ENCODE measurements at regions not wholly inside any gene's neighbourhood (a gene's known extent, or its start where the extent isn't known, plus 50 kb on each side); places are given as distances from the start of the nearest gene placed in this dataset.

GRCh38 chr4:132266374-132266773 is 882.7 kb upstream of the PCDH10 start:
- no peak for TF ChIP-seq ZNF274 (IDR thresholded peaks at IDR 0.05; ENCODE audit: low read depth, low read length)
- H3K4me3 ChIP-seq (ENCODE audit: low read length), result no peak overlapping the region

GRCh38 chr4:132267321-132267720 is 881.8 kb upstream of the PCDH10 start:
- no peak for TF ChIP-seq ZNF274 (IDR thresholded peaks at IDR 0.05; ENCODE audit: low read depth, low read length)
- no peak overlapping the region for H3K4me3 ChIP-seq (ENCODE audit: low read length)

GRCh38 chr4:132269303-132269990 is 879.6 kb upstream of the PCDH10 start:
- no peak overlapping the region for H3K4me3 ChIP-seq (ENCODE audit: low read length)
- TF ChIP-seq ZNF274 (IDR thresholded peaks at IDR 0.05; ENCODE audit: low read depth, low read length), result no peak

GRCh38 chr4:132275583-132276121 is 873.4 kb upstream of the PCDH10 start:
- TF ChIP-seq ZNF274 (IDR thresholded peaks at IDR 0.05; ENCODE audit: low read depth, low read length), result no peak
- H3K4me3 ChIP-seq (ENCODE audit: low read length), result no peak overlapping the region

GRCh38 chr4:132276185-132276584 is 872.9 kb upstream of the PCDH10 start:
- TF ChIP-seq ZNF274 (IDR thresholded peaks at IDR 0.05; ENCODE audit: low read depth, low read length), result no peak
- H3K4me3 ChIP-seq (ENCODE audit: low read length), result no peak overlapping the region

GRCh38 chr4:132276989-132277388 is 872.1 kb upstream of the PCDH10 start:
- TF ChIP-seq ZNF274 (IDR thresholded peaks at IDR 0.05; ENCODE audit: low read depth, low read length), result no peak
- H3K4me3 ChIP-seq (ENCODE audit: low read length), result no peak overlapping the region

- no peak overlapping the region for H3K4me3 ChIP-seq (ENCODE audit: low read length)
- TF ChIP-seq ZNF274 (IDR thresholded peaks at IDR 0.05; ENCODE audit: low read depth, low read length), result no peak
These were observed 867.4 kb upstream of the PCDH10 start for GRCh38 chr4:132281733-132282132.

- no peak overlapping the region for H3K4me3 ChIP-seq (ENCODE audit: low read length)
- no peak for TF ChIP-seq ZNF274 (IDR thresholded peaks at IDR 0.05; ENCODE audit: low read depth, low read length)
These were observed 864.1 kb upstream of the PCDH10 start for GRCh38 chr4:132284910-132285426.

GRCh38 chr4:132297346-132297745 is 851.7 kb upstream of the PCDH10 start:
- H3K4me3 ChIP-seq (ENCODE audit: low read length), result no peak overlapping the region
- no peak for TF ChIP-seq ZNF274 (IDR thresholded peaks at IDR 0.05; ENCODE audit: low read depth, low read length)

GRCh38 chr4:132299841-132300240 is 849.3 kb upstream of the PCDH10 start:
- H3K4me3 ChIP-seq (ENCODE audit: low read length), result no peak overlapping the region
- TF ChIP-seq ZNF274 (IDR thresholded peaks at IDR 0.05; ENCODE audit: low read depth, low read length), result no peak

- H3K4me3 ChIP-seq (ENCODE audit: low read length), result no peak overlapping the region
- no peak for TF ChIP-seq ZNF274 (IDR thresholded peaks at IDR 0.05; ENCODE audit: low read depth, low read length)
These were observed 836.6 kb upstream of the PCDH10 start for GRCh38 chr4:132312521-132312920.

GRCh38 chr4:132313852-132314251 is 835.2 kb upstream of the PCDH10 start:
- no peak overlapping the region for H3K4me3 ChIP-seq (ENCODE audit: low read length)
- no peak for TF ChIP-seq ZNF274 (IDR thresholded peaks at IDR 0.05; ENCODE audit: low read depth, low read length)

GRCh38 chr4:132316738-132317137 is 832.4 kb upstream of the PCDH10 start:
- H3K4me3 ChIP-seq (ENCODE audit: low read length), result no peak overlapping the region
- no peak for TF ChIP-seq ZNF274 (IDR thresholded peaks at IDR 0.05; ENCODE audit: low read depth, low read length)

- TF ChIP-seq ZNF274 (IDR thresholded peaks at IDR 0.05; ENCODE audit: low read depth, low read length), result no peak
- no peak overlapping the region for H3K4me3 ChIP-seq (ENCODE audit: low read length)
These were observed 831.2 kb upstream of the PCDH10 start for GRCh38 chr4:132317923-132318322.

- no peak overlapping the region for H3K4me3 ChIP-seq (ENCODE audit: low read length)
- TF ChIP-seq ZNF274 (IDR thresholded peaks at IDR 0.05; ENCODE audit: low read depth, low read length), result no peak
These were observed 820.3 kb upstream of the PCDH10 start for GRCh38 chr4:132328761-132329160.

All from GM08714 (cell line).